BLaER1 (cell line): ENCODE measurements at regions not wholly inside any gene's neighbourhood (a gene's known extent, or its start where the extent isn't known, plus 50 kb on each side); places are given as distances from the start of the nearest gene placed in this dataset.
A peak's percentile ranks its signal among the peaks of the same experiment; 100 is the strongest.

Source experiments
- H3K27ac ChIP-seq: shearing (Covaris generic); formaldehyde crosslinking; 2 replicates; pipeline ENCODE4 v1.8.1; 2022
- H3K27me3 ChIP-seq: shearing (Covaris generic); formaldehyde crosslinking; 2 replicates; pipeline ENCODE4 v1.8.1; 2022
- H3K36me3 ChIP-seq: shearing (Covaris generic); formaldehyde crosslinking; 2 replicates; pipeline ENCODE4 v1.8.1; 2022
- H3K4me1 ChIP-seq: shearing (Covaris generic); formaldehyde crosslinking; 2 replicates; pipeline ENCODE4 v1.8.1; 2022
- H3K4me2 ChIP-seq: shearing (Covaris generic); formaldehyde crosslinking; 2 replicates; pipeline ENCODE4 v1.8.1; 2022
- H3K4me3 ChIP-seq: shearing (Covaris generic); formaldehyde crosslinking; 2 replicates; pipeline ENCODE4 v1.8.1; 2022
- H3K9ac ChIP-seq: shearing (Covaris generic); formaldehyde crosslinking; 2 replicates; pipeline ENCODE4 v1.8.1; 2022
- H3K9me3 ChIP-seq: shearing (Covaris generic); formaldehyde crosslinking; 2 replicates; pipeline ENCODE4 v1.8.1; 2022
- H4K20me1 ChIP-seq: shearing (Covaris generic); formaldehyde crosslinking; 2 replicates; pipeline ENCODE4 v1.8.1; 2022
- Cebpa-rat ChIP-seq: shearing (Covaris generic); IDR thresholded peaks from 2 replicates; pipeline ENCODE4 v1.8.1; 2022

- H4K20me1 ChIP-seq, result no peaks in the 10 kb centered on the region
- H3K4me1 ChIP-seq, result peaks cover 5% of the 10 kb centered on the region; the same call in 1 of the 2 replicates
- no peaks in the 10 kb centered on the region for H3K36me3 ChIP-seq
- no peaks in the 10 kb centered on the region for H3K9me3 ChIP-seq
- TF ChIP-seq Cebpa-rat, result no peak
- no peak overlapping the region for H3K27ac ChIP-seq
- no peaks in the 10 kb centered on the region for H3K27me3 ChIP-seq
- H3K4me3 ChIP-seq, result no peak overlapping the region
- H3K4me2 ChIP-seq, result no peak overlapping the region
- H3K9ac ChIP-seq, result no peak overlapping the region
Observed at GRCh38 chr1:55426619-55427018, 211.5 kb upstream of the USP24 start.

GRCh38 chr1:55426156-55426555 lies 211.0 kb upstream of the USP24 start:
- no peaks in the 10 kb centered on the region for H3K9me3 ChIP-seq
- peaks cover 5% of the 10 kb centered on the region; the same call in 1 of the 2 replicates for H3K4me1 ChIP-seq
- H3K4me2 ChIP-seq, result no peak overlapping the region
- H3K9ac ChIP-seq, result no peak overlapping the region
- no peak overlapping the region for H3K27ac ChIP-seq
- no peaks in the 10 kb centered on the region for H3K27me3 ChIP-seq
- TF ChIP-seq Cebpa-rat, result no peak
- no peaks in the 10 kb centered on the region for H3K36me3 ChIP-seq
- H3K4me3 ChIP-seq, result no peak overlapping the region
- H4K20me1 ChIP-seq, result no peaks in the 10 kb centered on the region

GRCh38 chr1:55425310-55425930 lies 210.3 kb upstream of the USP24 start:
- Histone ChIP-seq H3K27me3 (no peaks in the 10 kb centered on the region), H3K9me3 (no peaks in the 10 kb centered on the region), H3K4me1 (peaks cover 5% of the 10 kb centered on the region; the same call in 1 of the 2 replicates), H3K4me2 (no peak overlapping the region), H4K20me1 (no peaks in the 10 kb centered on the region), H3K36me3 (no peaks in the 10 kb centered on the region), H3K9ac (no peak overlapping the region), H3K27ac (no peak overlapping the region), H3K4me3 (no peak overlapping the region)
- TF ChIP-seq Cebpa-rat, result no peak

GRCh38 chr1:55423376-55423775 lies 208.2 kb upstream of the USP24 start:
- Histone ChIP-seq H3K4me1 (peaks cover 5% of the 10 kb centered on the region; the same call in 1 of the 2 replicates), H4K20me1 (no peaks in the 10 kb centered on the region), H3K27me3 (no peaks in the 10 kb centered on the region), H3K4me2 (no peak overlapping the region), H3K27ac (no peak overlapping the region), H3K9ac (no peak overlapping the region), H3K9me3 (no peaks in the 10 kb centered on the region), H3K4me3 (no peak overlapping the region), H3K36me3 (no peaks in the 10 kb centered on the region)
- no peak for TF ChIP-seq Cebpa-rat

- Histone ChIP-seq H3K4me3 (no peak overlapping the region), H3K36me3 (no peaks in the 10 kb centered on the region), H3K27ac (no peak overlapping the region), H4K20me1 (no peaks in the 10 kb centered on the region), H3K4me2 (no peak overlapping the region), H3K27me3 (no peaks in the 10 kb centered on the region), H3K9me3 (no peaks in the 10 kb centered on the region), H3K9ac (no peak overlapping the region), H3K4me1 (peaks cover 9% of the 10 kb centered on the region)
- TF ChIP-seq Cebpa-rat, result no peak
Observed at GRCh38 chr1:55420929-55421716, 206.0 kb upstream of the USP24 start.

- Histone ChIP-seq H3K4me2 (no peak overlapping the region), H3K27ac (no peak overlapping the region), H3K4me1 (peaks cover 13% of the 10 kb centered on the region), H3K27me3 (no peaks in the 10 kb centered on the region), H3K9ac (no peak overlapping the region), H3K4me3 (no peak overlapping the region), H3K36me3 (no peaks in the 10 kb centered on the region), H3K9me3 (no peaks in the 10 kb centered on the region), H4K20me1 (no peaks in the 10 kb centered on the region)
- TF ChIP-seq Cebpa-rat, result no peak
Observed at GRCh38 chr1:55420026-55420425, 204.9 kb upstream of the USP24 start.

GRCh38 chr1:55418208-55419000 lies 203.2 kb upstream of the USP24 start:
- Histone ChIP-seq H3K36me3 (no peaks in the 10 kb centered on the region), H3K27ac (no peak overlapping the region), H3K4me2 (no peak overlapping the region), H3K9me3 (no peaks in the 10 kb centered on the region), H3K4me3 (no peak overlapping the region), H3K27me3 (no peaks in the 10 kb centered on the region), H3K4me1 (peaks cover 13% of the 10 kb centered on the region), H4K20me1 (no peaks in the 10 kb centered on the region), H3K9ac (no peak overlapping the region)
- TF ChIP-seq Cebpa-rat, result no peak

GRCh38 chr1:55416164-55416842 lies 201.1 kb upstream of the USP24 start:
- H3K4me2 ChIP-seq, result peak overlapping the region; percentile 39

GRCh38 chr1:55413286-55413685 lies 198.1 kb upstream of the USP24 start:
- no peak overlapping the region for H3K9ac ChIP-seq
- peaks cover 7% of the 10 kb centered on the region for H3K9me3 ChIP-seq
- no peaks in the 10 kb centered on the region for H3K36me3 ChIP-seq
- H3K27me3 ChIP-seq, result no peaks in the 10 kb centered on the region
- no peak overlapping the region for H3K4me2 ChIP-seq
- H3K4me3 ChIP-seq, result no peak overlapping the region
- no peak overlapping the region for H3K27ac ChIP-seq
- no peaks in the 10 kb centered on the region for H4K20me1 ChIP-seq
- no peak for TF ChIP-seq Cebpa-rat
- peaks cover 22% of the 10 kb centered on the region for H3K4me1 ChIP-seq

More at GRCh38 chr1:55416164-55416842, 201.1 kb upstream of the USP24 start:
- TF ChIP-seq Cebpa-rat, result no peak
- H3K4me3 ChIP-seq, result no peak overlapping the region
- no peak overlapping the region; the same call in 1 of the 2 replicates for H3K27ac ChIP-seq
- no peaks in the 10 kb centered on the region for H3K36me3 ChIP-seq
- no peak overlapping the region for H3K9ac ChIP-seq
- H3K9me3 ChIP-seq, result peaks cover 7% of the 10 kb centered on the region
- no peaks in the 10 kb centered on the region for H3K27me3 ChIP-seq
- H3K4me1 ChIP-seq, result peaks cover 13% of the 10 kb centered on the region
- H4K20me1 ChIP-seq, result no peaks in the 10 kb centered on the region
